HG03108 (cell line): ENCODE measurements at regions not wholly inside any gene's neighbourhood (a gene's known extent, or its start where the extent isn't known, plus 50 kb on each side); places are given as distances from the start of the nearest gene placed in this dataset.

Experiments
- ATAC-seq: cut with Tn5 transposase; IDR thresholded peaks from one replicate; pipeline ENCODE4 v1.9.1; 2021; ENCODE audit warnings: moderate library complexity; ENCODE audit not compliant: unreplicated experiment

DNA sequence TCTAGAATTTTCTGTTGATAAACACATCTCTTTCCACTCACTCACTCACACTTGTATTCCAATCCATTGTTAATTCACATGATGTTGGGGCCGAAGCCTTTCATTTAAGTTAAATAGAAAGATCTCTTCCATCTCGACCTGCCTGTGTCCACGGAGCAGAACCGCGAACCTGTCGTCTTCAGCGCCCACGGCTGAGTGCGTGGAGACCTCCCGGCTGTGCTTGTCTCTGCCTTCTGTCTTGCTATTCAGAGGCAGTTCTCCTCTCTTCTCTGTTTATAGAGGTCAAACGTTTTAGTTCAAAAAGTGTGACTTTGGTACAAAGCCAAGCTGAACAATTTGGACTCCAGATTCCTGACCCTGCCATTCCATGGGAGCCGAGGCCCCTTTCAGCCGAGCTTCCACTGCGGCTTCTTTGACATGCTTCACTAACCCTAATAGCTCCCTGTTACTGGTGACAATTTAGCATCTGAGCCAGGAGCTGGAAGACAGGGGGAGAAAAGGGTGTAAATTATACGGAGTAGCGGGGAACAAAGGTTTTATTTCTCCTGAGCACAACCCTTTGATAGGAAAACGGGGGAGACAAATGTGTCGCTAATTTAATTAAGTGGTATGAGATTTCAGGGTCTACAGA lies 314.4 kb upstream of the IRX4 start:
- ATAC-seq, result no peak

DNA sequence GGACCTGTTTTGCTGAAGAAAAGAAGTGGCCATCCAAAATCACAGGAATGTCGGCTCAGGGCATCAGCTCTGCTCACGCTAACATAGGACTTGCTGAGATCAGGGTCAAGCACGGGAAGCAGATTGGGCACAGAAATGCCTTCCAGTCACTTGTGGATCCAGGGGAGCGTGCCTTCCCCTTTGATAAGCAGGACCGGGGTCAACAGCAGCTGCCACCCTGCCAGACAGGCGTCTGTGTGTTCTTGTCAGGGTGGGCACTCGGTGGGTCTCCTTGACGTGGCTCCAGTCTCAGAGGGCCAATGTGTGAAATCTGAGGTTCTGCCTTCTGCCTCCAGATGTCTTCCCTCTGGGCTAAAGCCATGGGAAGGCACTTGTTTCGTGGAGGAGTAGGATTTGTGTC lies 313.7 kb upstream of the IRX4 start:
- no peak for ATAC-seq

DNA sequence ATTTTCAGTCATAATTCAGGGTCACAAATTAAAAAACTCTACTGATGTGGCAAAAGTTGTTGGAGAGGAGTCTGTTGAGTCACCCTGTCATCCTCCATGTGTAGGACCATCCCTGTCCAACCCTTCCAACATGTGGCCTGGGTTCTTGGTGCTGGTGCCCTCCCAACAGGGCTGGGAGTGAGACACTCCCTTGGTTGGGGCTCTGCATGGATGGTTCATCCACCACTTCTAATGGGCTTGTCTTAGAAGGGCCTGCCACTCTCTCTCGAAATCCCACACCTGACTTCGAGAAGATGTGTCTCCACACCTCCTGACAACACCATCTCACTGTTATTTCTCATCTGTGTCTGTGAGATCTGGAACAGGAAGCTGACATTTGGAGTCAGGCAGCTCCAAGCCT lies 312.2 kb upstream of the IRX4 start:
- ATAC-seq, result no peak

DNA sequence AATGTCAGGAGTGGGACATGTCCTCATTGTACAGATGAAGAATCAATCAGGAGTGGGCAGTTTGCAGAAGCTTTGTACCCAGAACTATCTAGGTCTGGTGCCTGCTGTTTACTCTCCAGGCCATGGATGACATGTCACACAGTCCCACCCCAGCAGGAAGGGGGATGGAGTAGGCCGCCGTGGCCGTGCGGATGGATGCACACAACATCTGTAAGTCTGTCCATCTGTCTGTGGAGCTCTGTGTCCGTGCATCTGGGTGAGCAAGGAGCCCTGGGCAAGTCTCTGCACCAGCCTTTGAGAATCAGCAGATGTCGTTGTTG lies 311.5 kb upstream of the IRX4 start:
- no peak for ATAC-seq

DNA sequence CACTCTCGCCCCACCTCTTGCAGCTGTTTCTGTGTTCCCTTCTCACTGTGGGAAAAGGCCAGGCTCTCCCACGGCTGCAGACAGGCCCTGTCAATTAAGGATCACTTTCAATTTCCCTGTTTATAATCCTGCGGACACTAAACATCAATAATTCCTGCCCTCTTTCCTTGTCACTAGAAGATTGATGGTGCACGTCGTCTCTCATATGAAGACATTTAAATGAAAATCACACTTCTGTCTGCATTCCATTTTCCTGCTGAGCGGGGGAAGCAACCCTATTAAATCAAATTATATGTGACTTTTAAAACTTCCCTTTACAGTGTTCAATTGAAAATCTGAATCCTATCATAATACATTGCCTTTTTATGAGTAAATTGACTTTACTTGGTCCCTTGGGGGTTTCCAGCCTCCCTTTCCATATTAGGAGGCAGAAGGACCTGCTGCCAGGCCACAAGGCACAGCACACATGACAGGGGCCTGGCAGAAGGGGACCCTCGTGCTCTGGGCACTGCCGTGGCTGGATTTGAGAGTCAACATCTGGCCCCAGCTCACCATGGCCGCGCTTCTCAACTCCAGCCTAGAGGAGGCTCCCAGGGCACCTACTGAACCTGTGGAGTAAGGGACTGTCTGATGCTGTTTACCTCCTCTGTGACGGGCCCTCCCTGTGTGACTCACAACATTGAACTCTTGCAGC lies 311.0 kb upstream of the IRX4 start:
- no peak for ATAC-seq

DNA sequence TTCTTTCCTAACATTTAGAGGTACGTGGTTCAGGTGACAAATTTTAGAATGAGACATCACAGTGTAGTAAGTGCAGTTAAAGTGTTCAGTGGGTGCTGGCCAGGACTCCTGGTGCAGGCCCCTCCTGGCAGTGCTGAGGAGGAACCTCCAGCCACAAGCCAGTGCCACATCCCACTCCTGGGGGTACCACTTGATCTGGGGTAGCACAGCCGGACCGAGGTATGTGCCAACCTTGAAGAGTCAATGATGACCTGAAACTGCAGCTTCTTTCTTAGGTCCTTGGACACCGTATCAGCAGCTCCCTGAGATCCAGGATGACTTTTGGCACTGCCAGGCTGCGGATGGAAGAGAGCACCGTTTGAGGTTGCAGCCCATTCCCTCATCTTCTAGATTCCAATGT lies 310.4 kb upstream of the IRX4 start:
- no peak for ATAC-seq

DNA sequence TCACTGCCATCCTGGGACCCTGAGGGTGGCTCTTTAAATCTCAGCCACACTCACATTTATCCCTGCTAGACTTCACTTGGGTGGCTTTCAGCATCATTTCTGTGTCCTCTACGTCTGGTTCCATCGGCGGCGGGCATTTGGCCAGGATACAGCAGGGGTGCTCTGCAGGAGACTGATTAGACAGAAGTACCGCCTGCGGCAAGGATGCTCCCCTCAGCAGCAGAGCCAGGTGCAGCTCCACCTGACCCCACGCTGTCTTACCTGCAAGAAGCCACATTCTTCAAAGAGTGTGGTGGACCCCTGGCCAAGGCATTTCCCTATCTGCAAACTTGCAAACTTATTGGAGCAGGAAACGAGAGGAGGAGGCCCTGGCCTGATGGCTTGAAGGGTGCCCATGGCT lies 309.8 kb upstream of the IRX4 start:
- no peak for ATAC-seq

DNA sequence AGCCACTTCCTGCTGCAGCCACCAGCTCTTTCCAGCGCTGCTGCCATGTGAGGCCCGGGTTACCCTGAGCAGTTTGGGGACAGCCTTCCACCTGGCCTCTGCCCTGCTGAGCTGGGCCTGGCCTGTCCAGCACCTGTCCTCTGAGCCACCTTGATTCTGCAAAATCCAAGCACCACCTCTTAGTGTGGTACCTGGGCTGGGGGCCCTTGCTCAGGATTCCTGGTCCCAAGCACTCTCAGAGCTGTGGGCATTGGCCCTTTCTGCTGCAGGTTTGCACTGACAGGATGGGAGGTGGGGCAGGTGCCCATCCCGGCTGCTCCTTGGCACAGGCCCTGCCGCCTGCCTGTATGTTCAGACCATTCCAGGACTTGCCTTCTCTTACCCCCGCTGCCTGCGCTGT lies 309.2 kb upstream of the IRX4 start:
- ATAC-seq, result no peak

DNA sequence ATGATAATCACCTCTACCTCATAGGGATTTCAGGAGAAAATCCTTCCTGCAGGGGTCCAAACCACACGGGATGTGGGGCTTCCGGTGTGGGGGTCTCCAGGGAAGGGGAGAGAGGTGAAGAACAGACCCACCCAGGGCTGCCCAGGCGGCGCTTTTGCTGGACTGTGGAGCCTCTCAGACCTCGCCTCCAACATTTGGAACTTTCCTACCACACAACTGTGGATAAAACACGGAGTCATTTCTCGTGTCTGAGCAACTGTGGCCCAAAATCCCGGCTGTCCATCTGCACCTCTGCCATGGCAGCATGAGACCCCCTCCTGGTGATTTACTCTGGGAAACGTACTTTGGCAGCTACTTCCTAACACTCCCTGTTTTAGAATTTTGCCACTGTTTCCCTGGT lies 307.8 kb upstream of the IRX4 start:
- no peak for ATAC-seq

DNA sequence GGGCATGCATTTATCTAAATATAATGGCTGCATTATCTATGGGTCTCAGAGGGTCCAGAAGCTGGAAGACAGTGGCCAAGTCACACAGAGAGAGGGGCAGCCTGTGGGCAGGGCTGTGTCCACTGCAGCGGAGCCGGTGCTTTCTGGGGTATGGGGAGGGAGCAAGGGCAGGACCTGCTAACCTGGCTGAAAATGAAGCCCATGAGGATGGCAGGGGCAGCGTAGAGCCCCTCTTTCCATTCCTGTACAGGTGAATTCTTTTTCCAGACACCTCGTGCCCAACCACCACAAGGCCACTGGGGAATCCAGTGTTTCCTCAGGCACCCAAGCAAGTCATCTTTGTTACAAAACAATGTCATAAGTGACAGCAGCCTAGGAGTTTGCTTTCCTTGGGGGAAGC lies 305.9 kb upstream of the IRX4 start:
- ATAC-seq, result no peak

DNA sequence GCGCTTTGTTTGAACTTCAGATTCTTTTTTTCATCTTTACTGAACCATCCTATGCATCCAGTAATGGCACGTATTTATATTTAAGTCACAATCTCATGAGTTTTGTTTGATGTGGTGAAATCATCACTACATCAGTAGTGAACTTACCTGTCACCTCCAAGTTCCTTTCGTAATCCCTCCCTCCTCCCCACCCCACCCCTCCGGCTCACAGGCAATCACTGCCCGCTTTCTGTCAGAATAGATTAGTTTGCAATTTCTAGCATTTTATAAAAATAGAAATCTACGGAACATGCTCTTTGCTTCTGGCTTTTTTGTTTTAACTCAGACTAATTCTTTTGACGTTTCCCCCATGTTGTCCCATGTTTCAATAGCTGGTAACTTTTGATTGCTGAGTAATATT lies 305.4 kb upstream of the IRX4 start:
- ATAC-seq, result no peak

DNA sequence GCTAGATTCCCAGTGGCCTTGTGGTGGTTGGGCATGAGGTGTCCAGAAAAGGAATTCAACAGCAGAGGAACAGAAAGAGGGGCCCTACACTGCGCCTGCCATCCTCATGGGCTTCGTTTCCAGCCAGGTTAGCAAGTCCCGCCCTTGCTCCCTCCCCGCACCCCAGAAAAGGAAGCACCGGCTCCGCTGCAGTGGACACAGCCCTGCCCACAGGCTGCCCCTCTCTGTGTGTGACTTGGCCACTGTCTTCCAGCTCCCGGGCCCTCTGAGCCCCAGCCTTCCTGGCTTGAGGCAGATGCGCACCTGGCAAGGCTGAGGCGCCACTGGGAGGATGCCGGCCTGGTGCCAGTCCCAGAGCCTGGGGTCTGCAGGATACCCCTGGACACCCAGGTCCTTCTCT lies 305.0 kb upstream of the IRX4 start:
- ATAC-seq, result no peak

DNA sequence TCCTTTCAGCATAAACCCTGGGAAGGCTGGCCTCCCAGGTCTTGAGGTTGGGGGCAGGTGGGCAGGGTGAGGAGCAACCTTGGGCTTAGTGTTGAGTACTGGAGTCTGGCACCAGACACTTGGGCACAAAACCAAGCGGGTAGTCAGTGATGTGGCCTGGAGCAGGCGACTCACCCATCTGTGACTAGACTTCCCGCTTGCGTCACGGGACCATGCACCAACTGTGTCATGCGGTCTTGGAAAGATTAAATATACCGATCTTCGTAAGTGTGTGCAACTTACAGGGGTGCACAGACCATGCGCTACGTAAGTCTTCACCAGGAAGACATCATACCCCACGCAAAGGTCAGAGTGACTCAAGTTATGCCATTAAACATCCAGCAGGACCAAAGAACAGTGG lies 304.4 kb upstream of the IRX4 start:
- no peak for ATAC-seq

DNA sequence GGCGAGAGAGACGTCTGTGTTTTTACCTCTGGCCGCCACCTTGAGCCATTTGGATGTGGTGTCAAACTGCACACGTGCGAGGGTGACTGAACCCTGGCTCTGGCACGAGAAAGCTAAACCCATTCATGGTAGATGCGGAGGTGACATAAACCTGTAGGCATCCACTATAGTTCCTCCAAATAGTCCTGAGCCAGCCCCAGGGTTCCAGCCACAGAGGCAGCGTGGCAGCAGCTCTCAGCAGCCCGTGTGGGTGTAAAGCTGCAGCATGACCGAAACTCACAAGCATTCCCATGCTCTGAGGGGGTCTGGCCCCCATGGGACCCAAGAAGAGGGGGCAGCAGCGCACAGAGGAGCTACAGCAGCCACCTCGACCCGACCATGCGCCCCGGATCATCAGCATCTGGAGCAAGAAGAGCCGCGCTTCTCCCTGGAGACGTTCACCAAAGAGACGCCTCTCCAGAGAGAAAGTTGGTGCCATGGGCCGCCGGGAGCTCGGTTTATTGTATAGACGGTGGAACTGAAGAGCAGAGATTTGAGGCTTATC lies 303.8 kb upstream of the IRX4 start:
- no peak for ATAC-seq

DNA sequence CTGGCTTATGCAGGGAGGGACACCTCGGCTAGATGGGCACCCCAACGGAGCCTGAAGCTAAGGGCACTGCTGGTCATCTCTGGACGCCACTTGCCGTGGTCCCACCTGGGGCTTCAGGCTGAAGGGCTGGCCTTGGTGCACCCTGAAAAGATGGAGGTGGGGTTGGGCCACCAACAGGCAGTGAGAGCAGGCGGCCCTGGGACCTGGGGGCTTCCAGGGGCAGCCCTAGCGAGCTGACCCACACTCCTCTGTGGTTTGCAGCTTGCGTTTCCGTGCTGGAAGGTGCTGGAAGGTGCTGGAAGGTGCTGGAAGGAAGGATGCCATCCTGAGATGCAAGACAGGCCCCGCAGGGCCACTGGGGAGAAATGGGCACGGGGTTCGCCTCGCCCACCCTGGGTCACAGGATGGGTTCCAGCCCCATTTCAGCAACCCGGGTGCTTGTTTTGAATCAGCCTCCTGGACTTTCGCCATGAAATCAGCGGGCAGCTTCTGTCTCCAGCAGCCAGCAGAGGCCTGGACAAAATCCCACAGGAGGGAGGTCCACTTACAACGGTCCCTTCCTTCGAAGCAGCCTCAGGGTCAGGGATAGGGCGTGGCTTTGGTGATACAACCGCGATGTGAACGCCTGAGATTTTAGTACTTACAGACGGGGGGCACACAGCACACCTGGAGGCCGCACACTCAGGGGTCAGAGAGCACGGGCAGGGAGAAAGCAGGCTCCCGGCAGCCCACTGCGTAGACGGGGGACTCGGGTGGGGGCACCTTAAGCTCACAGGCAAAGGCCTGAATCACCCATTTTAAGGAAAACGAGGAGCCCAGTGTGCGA lies 303.1 kb upstream of the IRX4 start:
- no peak for ATAC-seq

DNA sequence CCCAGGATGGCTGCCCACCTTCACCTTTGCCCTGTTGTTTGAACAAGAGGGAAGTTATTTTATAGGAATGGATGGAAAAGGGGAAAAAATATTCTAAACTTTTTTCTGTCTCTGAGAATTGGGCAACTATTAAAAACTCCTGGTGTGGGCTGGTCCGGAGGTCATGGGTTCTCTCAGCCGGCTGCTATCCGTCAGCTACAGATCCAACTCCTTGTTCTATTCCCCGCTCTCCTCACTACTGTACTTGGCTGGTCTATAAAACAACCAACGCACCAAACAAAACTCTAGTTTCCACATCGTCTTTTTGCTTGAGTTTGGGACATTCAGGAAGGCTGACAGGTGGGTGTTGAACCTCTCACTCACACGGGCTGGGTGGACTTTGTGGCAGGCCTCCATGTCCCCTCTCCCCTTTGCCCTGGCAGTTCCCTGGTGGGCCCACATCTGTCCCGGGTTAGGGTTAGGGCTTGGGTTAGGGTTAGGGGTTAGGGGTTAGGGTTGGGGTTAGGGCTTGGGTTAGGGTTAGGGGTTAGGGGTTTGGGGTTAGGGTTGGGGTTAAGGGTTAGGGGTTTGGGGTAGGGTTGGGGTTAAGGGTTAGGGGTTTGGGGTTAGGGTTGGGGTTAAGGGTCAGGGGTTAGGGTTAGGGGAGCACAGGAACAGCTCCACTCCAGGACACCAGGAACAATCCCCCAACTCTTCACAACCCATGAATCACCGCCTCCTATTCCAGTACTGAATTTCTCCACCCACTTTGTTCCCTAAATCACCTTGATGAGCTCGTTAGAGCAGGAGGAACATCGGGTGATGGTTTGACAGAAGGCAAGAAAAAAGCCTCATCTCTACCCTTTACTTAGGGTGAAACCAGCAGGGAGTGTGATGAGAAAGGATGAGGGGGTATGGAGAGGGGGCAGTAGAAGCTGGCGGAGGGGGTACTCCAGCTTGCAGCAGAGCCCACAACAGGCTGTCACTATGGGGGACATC lies 302.1 kb upstream of the IRX4 start:
- ATAC-seq, result no peak

DNA sequence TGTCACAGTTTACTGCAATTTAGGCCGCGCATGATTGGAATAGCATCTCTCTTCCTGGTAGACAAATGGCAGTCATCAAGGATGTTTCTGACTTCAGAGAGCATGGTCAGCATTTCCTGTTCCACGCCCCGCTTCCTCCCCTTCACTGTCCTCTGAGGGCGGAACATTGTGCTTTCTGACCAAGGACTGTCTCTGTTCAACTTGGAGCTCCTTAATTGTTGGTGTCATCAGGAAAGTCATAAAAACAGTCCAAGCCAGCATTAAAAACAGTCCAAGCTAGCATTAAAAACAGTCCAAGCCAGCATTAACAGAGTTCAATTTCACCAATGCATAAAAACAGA lies 301.3 kb upstream of the IRX4 start:
- no peak for ATAC-seq

DNA sequence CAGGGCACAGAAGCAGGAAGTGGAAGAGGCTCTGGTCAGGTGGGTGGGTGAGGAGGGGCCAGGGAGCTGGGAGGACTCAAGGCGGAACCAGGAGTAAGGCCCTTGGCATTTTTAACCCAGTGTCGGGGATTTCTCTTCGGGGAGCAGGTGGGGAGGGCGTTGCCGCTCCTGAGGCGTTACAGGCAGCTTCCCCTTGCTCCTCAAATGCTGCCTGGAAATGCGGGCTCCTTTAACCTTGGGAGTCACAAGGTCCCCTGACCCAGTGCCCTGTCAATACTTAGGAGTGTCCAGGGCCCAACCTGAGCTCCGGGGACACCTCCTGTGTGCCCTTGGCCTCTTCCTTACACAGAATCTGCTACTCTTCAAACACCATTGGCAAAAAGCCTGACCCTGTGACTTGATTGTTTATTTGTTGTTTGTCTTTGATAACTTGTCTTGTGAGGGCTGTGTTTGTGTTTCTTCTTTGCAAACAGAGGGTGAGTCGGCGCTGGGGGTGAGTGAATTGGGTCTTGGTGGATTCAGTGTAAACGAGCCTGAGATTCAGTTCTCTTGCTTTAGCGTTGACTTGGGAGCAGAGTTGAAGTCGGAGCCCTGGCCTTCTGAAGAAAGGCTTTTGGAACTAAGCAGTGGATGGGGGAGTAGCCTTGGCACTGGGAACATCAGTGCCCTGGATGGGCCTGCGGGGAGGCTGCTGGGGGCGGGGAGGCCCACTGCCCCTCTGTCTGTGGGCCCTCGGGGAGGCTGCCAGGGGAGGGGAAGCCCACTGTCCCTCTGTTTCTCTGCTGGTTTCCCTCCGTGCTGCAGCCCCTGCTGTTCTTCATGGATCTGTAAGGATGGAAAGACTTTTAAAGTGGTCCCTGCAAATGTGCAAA lies 300.7 kb upstream of the IRX4 start:
- ATAC-seq, result no peak

DNA sequence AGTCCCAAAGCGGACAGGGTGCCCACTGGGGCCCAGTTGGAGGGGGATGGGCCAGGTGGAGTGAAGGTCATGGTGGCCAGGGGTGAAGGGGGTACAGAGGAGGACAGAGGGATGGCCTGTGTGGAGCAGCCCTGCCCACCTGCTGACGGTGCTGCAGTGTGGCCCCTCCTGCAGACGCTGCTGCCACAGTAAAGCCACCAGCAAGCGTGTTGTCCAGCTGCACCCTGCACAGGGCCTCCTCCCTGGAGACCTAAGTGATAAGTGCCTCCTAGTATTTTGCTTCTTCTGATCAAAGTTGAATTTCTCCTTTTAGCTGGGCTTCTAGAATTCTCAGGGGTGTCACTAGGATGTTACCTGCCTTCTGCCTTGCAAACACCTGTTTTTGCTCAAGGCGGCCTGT lies 299.3 kb upstream of the IRX4 start:
- ATAC-seq, result no peak

DNA sequence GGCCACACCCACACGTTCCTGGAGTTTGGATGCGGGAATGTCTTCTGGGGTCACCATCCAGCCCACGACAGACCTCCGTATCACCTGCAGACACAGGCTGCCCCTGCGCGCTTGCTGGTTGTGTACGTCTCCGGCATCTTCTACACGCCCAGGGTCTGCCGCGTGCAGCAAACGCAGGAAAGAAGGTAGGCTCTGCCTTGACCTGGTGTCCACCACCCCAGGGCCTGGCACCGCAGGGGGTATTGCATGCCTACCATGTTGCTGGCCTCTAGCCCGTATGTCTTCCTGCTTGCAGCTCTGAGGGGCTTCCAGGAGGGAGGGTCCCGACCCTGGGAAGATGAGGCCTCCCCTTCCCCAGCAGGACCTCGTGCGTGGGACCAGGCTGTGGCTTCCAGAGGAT lies 298.8 kb upstream of the IRX4 start:
- ATAC-seq, result no peak
